ENCODE measurements at regions not wholly inside any gene's neighbourhood (a gene's known extent, or its start where the extent isn't known, plus 50 kb on each side); places are given as distances from the start of the nearest gene placed in this dataset.
"Not testable (repeated sequence)": the region's sequence is repeated elsewhere in the genome, so short reads cannot be mapped to it uniquely, and the experiment has no call there.

DNA sequence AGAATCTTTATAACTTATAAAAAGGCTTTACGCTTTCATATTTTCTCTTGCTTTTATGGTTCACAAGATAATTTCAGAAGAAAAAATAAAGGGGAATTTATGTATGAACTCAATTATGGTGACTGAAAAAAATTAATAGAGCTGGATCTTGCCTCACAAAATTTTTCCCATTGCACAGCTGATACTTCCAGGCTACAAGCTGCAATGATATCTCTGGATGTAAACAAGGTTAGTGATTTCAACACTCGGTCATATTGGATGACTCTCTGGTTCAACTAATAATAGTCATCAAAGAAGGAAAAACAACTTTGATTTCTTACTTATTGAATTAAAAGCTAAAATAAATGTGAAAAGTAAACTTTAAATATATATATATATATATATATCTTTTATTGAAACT, 868.0 kb downstream of the FAT4 start:
- no peak for DNase-seq

DNA sequence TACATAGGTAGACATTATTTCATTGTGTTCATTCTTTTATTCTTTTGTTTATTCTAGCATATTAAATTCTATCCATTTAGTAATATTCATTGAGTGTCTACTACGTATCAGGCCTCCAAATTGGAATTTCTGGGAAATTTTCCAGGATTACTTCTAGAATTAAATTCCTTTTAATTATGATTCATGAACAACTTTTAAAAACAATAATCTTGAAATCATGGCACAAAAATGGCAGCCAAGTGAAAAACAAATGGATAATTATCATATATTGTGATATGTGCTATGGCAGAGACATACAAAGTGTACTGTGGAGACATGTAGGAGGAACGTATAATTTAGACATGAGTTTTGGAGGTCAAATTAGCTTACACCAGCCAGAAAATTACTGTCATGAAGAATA, 868.5 kb downstream of the FAT4 start:
- no peak for DNase-seq

DNA sequence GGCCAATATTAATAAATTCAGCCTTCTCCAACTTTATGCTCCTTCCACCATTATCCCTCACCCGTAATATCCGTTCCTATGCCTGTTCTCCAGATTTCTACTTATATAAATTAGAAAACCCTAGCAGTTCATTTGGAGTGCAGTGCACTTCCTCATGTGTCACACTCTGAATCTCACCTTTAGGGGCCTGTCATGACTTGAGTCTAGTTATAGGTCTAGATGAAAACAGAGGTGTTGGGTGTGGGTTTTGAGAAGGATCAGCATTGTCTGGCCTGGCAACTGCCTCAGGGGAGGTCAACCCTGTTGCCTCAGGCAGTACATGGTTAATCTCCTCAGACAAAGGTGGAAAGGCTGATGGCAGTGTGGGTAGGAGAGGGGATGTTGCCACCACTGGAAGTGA, 876.8 kb downstream of the FAT4 start:
- no peak for DNase-seq

DNA sequence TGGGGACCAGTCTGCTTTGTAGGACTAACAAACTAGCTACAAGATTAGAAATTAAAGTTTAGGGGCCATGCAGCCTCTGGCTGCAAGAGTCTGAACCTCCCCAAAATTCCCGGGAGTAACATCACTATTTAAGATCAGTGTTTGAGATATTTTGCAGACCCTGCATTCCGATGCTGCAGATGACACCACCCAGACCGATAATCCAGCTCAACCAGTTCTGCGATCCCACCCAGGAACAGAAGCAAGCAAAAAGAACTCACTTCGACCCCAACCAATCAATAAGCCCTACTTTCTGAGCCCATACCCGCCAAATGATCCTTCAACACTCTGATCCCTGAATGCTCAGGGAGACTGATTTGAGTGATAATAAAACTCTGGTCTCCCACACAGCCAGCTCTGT, 877.8 kb downstream of the FAT4 start:
- DNase-seq, result no peak

DNA sequence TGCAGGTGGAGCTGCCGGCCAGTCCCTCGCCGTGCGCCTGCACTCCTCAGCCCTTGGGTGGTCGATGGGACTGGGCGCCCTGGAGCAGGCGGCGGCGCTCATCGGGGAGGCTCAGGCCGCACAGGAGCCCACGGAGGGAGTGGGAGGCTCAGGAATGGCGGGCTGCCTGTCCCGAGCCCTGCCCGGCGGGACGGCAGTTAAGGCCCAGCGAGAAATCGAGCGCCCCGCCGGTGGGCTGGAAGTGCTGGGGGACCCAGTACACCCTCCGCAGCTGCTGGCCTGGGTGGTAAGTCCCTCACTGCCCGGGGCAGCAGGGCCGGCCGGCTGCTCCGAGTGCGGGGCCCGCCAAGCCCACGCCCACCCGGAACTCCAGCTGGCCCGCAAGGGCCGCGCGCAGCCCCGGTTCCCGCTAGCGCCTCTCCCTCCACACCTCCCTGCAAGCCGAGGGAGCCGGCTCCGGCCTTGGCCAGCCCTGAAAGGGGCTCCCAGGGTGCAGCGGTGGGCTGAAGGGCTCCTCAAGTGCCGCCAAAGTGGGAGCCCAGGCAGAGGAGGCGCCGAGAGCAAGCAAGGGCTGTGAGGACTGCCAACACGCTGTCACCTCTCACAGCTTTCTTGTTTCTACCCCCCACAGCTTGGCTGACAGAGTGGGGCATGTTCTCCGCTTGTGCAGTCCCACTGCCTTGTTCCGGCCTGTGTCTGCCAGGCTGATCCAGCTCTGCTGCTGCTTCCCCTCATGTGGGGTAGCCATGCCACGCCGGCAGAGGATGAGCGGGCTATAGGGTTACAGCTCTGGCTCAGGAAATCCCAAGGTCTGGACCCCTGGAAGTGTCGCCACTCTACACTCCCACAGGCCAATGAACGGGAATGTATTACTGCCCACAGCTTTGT, 886.7 kb downstream of the FAT4 start:
- DNase-seq, result not testable (repeated sequence)

DNA sequence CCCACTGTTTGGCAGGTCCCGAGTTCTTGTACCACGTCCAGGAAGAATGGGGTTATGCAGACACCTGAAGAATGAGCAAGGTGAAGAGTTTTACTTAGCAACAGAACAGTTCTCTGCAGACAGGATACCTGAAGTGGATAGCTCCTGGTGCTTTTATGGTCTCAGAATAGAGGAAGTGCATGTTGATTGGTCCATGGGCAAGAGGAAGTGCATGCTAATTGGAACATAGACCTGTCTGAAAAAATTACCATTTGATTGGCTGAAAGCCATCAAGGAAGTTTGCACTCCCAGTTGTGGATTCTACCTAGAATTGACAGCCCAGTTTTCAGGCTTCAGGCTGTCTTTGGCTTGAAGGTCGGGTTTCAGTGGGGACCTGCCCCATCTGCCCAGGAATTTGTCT, 887.5 kb downstream of the FAT4 start:
- DNase-seq, result no peak

DNA sequence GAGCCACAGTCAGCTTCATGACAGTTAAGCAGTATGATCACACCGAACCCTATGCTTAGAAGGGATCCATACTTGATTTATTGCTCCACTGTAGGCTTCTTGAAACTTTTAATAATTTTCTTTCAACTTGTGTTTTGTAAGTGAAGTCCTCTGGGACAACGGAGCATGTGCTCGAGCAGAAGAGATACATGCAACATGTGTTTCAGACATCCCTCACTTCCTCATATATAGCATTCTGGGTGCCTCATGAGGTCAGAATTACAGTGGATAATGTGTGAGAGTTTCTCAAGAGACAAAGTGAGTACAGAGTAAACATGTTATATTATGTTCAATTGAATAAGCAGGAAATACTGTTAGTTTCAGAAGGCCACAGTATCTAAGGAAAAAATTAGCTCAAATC, 893.2 kb downstream of the FAT4 start:
- DNase-seq, result no peak

DNA sequence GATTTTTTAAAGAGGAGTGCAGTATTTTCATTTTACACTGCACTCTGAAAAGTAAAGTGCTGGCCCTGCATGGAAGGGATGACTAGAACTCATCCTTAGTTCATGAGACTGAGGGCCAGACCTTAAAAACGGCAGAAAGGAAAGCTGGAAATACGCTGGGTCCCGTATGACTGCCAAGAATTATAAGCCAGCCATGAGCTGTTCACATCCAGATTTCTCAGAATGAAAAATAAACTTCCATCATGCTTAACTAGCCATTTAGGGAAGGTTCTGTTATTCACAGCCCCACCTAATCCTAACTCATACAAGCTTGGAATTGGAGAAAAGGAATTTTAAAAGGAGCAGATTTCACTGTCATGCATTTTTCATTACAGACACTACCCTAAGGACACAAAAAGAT, 894.4 kb downstream of the FAT4 start:
- no peak for DNase-seq

DNA sequence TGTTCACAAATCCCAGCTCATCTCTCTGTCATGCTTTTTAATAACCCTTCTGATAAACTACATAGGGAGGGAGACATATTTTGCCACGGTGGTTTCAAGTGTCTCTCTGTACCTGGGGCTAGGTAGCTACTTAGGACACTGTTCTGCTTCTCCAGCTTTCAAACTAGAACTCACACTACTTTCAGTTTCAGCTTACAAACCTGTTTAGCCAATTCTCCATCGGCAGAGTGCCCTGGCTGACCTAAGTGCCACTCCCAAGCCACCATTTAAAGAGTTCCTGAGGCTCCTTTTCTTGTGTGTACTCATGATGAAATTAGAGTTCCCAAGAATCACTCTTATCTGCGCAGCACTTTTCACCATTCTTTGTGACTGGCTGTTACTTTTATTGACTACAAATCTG, 899.2 kb downstream of the FAT4 start:
- DNase-seq, result no peak

DNA sequence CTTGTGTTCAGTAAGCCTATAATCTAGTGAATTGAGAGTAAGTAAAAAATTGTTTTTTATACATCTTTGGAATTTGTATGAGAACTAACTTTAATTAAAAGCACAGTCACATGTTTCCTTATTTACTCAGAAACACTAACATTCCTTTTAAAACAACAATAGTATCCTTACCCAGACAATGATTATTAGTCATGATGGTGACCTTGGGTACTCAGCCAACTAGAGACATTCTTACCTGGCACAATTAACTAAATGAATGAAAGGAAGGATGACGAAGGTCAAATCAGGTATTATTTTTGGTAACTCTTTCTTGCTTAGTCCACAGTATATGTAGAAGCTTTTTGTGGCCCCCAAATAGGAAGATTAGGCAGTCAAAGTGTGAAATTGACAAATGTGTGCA, 901.0 kb downstream of the FAT4 start:
- DNase-seq, result no peak

DNA sequence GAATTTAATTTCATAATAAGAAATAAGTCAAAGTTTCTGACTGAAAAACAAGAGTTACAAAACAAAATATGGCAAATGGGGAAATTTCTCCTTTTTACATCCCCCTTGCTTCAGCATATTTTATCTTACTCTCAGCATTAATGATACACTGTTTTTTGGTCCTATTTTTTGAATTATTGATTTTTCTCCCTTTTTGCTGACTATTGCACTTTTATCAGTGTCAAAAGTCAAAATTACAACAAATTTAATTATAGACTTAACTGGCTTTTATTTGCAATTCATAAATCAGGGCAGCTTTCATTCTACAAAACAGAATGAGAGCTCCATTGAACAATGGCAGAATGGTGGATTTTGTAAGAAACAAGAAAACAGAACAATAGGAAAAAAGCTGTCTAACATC, 901.9 kb downstream of the FAT4 start:
- DNase-seq, result no peak

DNA sequence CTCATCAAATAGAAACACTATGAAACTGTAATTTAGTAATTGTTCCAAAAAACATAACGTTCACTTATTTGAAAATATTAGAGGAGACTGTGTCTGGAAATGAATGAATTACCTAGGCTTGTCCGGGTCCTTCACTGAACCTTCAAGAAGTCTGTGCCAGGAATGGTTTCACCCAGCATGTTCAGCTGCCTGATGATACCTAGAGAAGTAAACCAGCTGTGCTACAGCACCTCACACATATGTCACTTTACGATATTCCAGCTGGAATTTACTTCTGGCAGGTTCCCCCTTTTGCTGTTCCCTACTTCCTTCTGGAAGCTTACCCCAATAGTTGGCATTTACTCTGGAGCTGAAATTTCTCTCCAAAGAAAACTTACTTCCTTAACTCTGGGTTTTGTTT, 906.5 kb downstream of the FAT4 start:
- no peak for DNase-seq

DNA sequence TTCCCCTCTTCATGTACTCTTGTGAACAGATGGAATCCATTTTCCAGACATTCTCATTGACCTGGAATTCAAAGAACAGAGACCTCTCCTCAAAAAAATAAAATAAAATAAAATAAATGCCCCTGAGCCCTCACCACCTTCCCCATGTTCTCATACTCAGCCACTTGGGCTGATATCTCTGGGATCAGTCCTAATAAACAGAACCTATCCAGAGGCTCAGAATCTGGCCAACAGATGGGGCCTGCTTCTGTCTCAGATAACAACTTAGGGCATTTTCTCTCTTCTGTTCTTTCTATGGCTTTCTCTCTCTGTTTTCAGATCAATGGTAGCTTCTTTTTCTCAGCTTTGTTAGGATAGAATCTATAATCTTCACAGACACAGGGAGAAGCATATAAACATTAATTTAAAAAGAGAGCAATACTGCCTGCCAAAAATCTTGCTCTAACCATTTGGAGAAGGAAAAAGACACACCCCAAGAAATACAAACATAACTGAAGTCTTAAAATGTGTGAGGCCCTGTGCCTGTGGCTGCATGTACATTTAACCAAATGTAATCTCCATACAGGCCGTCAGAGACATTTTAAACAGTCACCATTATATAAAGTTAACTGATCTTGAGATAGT, 907.1 kb downstream of the FAT4 start:
- no peak for DNase-seq

DNA sequence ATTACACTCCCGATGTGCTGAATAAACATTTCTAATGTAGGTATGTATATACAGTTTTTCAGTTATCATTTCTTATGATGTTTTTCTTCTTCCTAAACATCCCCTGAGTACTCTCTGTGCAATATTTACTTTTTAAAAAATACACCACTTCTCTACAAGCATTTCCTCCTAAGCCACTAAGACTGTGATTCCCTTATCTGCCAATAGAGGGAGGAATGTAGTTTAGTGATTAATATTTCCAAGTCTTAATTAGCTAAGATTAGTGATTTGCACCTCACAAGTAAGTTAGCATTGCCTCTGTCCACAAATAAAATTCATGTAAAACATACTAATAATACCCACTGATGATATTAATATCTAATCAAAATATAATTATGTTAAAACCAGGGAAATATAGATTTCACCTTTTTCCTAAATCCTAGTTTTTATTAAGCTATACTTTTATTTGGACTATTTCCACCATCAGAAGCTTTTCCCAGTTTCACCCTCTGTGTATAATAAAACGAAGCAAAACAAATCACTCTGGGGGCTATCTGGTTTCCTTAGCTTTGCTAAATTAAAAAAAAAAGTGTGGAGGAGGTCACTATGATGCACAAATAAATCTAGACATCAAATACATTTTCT, 909.1 kb downstream of the FAT4 start:
- DNase-seq, result no peak

DNA sequence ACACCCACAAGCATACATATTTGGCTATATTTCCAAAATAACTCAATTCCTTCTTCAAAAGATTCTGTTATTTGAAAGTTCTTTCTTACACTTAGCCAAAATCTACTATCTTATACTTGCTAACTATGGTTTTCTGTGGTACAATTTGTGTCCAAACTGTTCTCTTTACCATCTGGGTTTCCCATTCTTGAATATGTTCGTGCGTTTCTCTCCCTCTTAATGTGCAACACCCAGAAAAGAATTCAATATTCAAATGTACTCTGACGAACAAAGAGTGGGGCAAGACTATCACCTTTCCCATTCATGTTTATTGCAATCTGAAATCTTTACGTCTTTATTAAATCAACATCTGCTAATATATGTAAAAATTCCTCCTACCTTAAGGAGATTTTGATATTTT, 912.7 kb downstream of the FAT4 start:
- no peak for DNase-seq

DNA sequence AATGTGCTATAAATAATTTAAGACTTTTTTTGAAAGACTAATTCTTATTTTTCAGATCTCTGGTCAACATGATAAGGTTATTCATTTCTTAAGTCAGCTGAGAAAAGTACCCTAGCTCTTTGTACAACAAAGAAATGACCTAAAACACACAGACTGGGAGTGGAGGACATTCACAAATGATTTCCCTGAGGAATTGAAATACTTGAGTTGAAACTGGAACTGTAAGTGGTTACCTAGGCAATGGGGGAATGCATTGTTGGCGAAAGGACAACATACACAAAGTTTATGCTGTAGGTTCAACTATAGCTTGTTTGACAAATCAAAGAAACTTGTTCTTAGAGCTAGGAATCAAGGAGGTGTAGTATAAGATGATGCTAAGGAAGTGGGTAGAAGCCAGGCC, 915.5 kb downstream of the FAT4 start:
- no peak for DNase-seq

DNA sequence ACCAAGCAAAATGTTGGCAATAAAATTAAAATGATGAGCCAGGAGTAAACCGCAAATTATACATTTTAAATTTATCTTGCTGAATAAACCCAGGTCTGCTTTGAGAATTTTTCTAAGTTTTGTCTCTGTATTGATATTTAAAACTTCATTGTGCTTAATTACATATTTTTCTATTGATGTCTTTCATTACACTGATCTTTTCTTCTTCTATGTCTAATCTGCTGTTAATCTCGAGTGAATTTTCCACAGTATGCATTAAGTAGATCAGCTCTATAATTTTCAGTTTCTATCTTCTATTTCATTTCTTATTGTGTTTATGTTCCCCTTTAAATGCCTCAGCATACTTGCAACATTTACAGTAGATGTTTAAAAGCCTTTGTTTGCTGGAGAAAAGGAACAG, 918.7 kb downstream of the FAT4 start:
- DNase-seq, result no peak

DNA sequence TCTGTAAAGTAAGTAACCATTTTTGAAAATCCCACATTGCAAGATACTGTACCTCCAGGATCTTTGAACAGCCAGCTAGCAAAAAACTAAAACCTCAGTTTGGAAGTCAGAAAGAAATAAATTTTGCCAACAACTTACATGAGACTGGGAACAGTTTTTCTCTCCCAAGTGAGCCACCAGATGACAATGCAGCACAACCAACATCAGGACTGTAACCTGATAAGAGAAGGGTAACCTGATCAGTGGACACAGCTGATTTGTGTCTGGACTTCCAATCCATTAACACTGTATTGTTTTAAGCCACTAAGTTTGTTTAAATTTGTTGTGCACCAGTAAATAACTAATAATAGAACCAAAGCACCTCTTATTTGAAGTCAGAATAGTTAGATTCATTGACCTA, 923.3 kb downstream of the FAT4 start:
- DNase-seq, result no peak

DNA sequence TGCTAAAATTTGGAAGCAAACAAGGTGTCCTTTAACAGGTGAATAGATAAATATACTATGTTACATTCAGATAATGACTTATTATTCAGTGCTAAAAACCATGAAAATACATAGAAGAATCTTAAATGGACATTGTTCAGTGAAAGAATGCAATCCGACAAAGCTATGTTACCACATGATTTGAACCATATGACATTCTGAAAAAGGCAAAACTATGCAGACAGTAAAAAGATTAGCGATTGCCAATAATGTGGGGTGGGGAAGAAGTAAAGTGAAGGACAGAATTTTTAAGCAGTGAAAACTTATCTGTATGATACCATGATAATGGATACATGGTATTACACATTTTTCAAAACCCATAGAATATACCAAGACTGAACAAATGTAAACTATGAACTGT, 926.9 kb downstream of the FAT4 start:
- DNase-seq, result no peak

DNA sequence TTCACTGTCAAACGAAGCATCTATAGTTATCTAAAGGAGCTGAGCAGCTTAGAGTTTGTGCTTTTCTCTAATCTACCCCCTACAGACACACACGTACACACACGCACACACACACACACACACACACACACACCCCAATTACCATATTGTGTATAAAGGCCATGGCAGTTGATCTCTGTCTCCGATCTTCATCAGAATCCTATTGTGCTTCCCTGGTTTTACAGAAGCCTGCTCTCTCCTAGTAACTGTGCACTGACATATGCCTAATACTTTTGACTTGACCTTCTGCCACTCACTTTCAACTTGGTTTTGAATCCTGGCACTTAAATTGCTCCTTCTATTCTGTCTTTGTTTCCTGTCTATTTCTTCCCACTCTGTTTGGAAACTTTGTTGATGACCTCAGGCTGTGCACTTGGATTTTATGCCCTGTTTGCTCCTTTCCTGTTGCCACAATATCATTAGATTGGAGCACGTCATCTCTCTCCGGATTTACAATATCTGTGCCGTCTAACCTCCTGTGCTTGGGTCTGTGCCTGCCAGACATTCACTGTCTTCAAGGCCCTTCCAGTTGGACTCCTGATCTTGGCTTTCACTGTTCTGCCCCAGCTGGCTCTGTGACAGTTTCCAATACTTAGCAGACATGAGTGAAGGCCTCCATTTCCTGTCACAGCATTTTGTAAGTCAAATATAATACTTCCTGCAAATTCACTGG, 928.1 kb downstream of the FAT4 start:
- DNase-seq, result no peak

DNA sequence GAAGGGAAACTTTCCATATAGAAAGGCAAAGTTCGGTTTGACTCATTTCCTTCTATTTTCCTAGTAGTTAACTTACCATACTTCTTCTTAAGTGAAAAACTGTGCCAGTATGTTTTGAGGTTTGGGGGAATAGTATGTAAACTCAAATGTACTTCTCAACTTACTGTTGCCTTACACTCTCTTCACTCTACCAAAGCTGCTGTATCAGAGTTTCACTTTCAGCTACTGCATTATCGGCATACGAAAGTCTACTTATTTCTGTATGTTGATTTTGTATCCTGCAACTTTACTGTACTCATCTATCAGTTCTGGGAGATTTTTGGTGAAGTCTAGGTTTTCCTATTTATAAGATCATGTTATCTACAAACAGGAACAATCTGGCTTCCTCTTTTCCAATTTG, 932.7 kb downstream of the FAT4 start:
- DNase-seq, result peak; percentile 2

DNA sequence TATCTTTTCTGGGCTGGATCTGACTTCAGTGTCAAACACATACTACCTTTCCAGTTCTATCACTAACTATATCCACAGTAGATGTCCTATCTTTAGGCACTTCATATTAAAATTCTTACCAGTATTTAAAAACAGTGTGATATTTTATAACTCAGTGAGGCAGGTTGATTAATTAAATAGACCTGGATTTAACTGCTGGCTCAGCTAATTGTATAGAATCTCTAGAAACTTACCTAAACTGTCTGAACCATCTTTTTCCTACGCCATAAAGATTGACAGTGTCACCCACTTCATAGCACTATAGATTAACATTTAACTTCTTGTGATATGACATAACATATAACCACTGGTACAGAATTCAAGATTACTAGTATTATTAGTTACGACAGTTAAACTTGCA, 935.3 kb downstream of the FAT4 start:
- no peak for DNase-seq

DNA sequence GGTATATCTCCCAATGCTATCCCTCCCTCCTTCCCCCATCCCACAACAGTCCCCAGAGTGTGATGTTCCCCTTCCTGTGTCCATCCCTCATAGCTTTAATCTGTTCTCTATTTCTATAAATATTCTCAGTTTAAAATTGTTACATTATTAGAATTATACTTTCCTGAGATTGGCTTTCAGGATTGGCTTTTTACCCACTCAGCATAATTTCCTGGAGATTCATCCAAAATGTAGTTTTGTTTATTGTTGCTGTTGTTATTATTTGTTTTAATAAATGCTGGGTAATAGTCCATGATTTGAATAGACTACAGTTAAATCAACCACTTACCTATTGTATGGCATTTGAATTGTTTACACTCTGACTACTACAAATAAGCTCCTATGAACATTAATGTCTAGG, 936.4 kb downstream of the FAT4 start:
- no peak for DNase-seq

DNA sequence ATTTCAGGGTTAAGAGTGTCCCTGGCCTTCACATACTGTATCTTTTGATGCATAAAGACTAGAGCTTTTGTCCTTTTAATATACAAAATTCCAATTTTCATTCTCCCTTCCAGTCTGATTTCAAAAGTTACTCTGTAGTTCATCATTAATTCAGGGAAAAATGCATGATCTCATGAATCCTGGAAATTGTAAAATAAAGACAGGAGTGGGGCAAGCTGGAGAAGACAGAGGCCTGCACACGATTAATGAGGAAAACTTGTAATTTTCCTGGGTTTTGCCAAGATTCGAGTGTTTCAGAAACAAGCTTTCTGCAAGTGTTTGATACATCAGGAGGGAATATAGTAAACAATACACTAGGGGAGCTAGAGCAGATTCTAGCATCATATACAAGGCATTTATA, 947.9 kb downstream of the FAT4 start:
- DNase-seq, result no peak

Data from activated CD4-positive, alpha-beta T cell treated with anti-CD3 and anti-CD28 coated beads, Interleukin-10, Interleukin-2, amounts not matched to agents 100 ng/mL and 50 ng/mL, durations not matched to agents 16 hours and 8 hours (primary cell).